Thyroid gland (tissue), 4 donors: ENCODE measurements at regions not wholly inside any gene's neighbourhood (a gene's known extent, or its start where the extent isn't known, plus 50 kb on each side); places are given as distances from the start of the nearest gene placed in this dataset.

ENCODE experiments used
- POLR2A ChIP-seq, 2 donors: fragments of 450-650 bp; IDR thresholded peaks; one replicate each; pipeline ENCODE4 v1.6.1; 2017; ENCODE audit warnings: antibody characterized with exemption in 2 of 2, mild to moderate bottlenecking in 2 of 2, moderate library complexity in 1 of 2
- TF ChIP-seq, protein P1 (sequence below), 6 experiments: fragments of 200-600 bp in 3 of 6; fragments of 450-650 bp in 3 of 6; sonication (generic) in 3 of 6; IDR thresholded peaks; one replicate each; pipeline ENCODE4 v1.5.1; 2016 to 2019; ENCODE audit warnings: antibody characterized with exemption in 6 of 6, mild to moderate bottlenecking in 2 of 6, inconsistent platforms in 1 of 6, moderate library complexity in 1 of 6

DNA sequence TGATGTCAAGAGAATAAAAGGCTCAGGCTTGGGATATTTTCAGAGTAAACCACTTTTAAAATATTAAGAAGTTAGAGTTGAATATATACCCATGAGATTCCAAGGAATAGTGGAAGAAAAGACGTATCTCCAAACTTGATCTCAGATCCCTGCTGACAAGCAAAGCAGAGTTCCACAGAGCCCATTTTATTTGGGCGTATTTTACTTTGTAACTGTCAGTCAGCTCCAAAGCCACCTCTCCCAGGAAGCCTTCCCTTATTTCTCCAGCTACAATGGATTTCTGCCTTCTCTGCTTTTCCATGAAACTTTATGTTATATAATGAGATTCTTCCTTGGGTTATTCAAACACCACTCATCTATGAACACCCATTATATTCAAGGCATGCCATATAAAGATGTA lies 295.7 kb downstream of the FZD1 start:
- TF ChIP-seq, protein P1, sequence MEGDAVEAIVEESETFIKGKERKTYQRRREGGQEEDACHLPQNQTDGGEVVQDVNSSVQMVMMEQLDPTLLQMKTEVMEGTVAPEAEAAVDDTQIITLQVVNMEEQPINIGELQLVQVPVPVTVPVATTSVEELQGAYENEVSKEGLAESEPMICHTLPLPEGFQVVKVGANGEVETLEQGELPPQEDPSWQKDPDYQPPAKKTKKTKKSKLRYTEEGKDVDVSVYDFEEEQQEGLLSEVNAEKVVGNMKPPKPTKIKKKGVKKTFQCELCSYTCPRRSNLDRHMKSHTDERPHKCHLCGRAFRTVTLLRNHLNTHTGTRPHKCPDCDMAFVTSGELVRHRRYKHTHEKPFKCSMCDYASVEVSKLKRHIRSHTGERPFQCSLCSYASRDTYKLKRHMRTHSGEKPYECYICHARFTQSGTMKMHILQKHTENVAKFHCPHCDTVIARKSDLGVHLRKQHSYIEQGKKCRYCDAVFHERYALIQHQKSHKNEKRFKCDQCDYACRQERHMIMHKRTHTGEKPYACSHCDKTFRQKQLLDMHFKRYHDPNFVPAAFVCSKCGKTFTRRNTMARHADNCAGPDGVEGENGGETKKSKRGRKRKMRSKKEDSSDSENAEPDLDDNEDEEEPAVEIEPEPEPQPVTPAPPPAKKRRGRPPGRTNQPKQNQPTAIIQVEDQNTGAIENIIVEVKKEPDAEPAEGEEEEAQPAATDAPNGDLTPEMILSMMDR (IDR thresholded peaks at IDR 0.05): no peak
- TF ChIP-seq POLR2A (IDR thresholded peaks at IDR 0.05): no peak
